Glomerular visceral epithelial cell (primary cell): ENCODE measurements at regions not wholly inside any gene's neighbourhood (a gene's known extent, or its start where the extent isn't known, plus 50 kb on each side); places are given as distances from the start of the nearest gene placed in this dataset.
"Not testable (repeated sequence)": the region's sequence is repeated elsewhere in the genome, so short reads cannot be mapped to it uniquely, and the experiment has no call there.

Experiments
- DNase-seq: peaks from one replicate; pipeline ENCODE4 v3.0.0-alpha.2; 2016; ENCODE audit errors: extremely low spot score

- DNase-seq: no peak
These were observed 154.6 kb upstream of the CDH2 start for GRCh38 chr18:28331551-28331950.

GRCh38 chr18:28313602-28314001 lies 136.7 kb upstream of the CDH2 start:
- no peak for DNase-seq

- DNase-seq: no peak
These were observed 111.9 kb upstream of the CDH2 start for GRCh38 chr18:28288784-28289183.

GRCh38 chr18:28287146-28287545 lies 110.2 kb upstream of the CDH2 start:
- no peak for DNase-seq

GRCh38 chr18:28284132-28284531 lies 107.2 kb upstream of the CDH2 start:
- DNase-seq: peak; percentile 12

GRCh38 chr18:28281400-28281799 lies 104.5 kb upstream of the CDH2 start:
- no peak for DNase-seq

GRCh38 chr18:28269750-28270149 lies 92.8 kb upstream of the CDH2 start:
- DNase-seq: peak; percentile 27

GRCh38 chr18:28267878-28268625 lies 91.1 kb upstream of the CDH2 start:
- peak; percentile 67 for DNase-seq

GRCh38 chr18:28267276-28267675 lies 90.3 kb upstream of the CDH2 start:
- DNase-seq: no peak

- no peak for DNase-seq
These were observed 79.2 kb upstream of the CDH2 start for GRCh38 chr18:28256166-28256565.

GRCh38 chr18:28248653-28249052 lies 71.7 kb upstream of the CDH2 start:
- no peak for DNase-seq

- not testable (repeated sequence) for DNase-seq
These were observed 63.7 kb upstream of the CDH2 start for GRCh38 chr18:28240626-28241025.

- DNase-seq: no peak
These were observed 59.6 kb upstream of the CDH2 start for GRCh38 chr18:28236487-28236886.
